ENCODE measurements at regions not wholly inside any gene's neighbourhood (a gene's known extent, or its start where the extent isn't known, plus 50 kb on each side); places are given as distances from the start of the nearest gene placed in this dataset.

DNA sequence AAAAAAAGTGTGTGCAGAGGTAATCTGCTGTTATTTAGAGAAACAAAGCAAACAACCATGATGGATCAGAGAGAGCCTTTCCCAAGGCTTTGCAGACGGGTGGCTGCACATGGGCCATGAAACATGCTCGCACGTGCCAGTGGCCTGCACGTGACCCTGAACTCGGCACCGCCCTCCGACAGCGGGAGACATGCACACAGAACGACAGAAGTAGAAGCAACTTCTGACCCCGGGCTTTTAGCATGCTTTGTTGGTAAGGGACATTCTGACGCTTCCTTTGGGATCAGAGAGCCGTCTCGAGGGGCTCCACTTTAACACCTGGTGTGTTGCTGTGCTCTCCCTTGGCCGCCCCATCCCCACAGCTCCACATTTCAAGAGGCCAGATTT is 112.5 kb downstream of the KCNF1 start:
- TF ChIP-seq, protein P1, sequence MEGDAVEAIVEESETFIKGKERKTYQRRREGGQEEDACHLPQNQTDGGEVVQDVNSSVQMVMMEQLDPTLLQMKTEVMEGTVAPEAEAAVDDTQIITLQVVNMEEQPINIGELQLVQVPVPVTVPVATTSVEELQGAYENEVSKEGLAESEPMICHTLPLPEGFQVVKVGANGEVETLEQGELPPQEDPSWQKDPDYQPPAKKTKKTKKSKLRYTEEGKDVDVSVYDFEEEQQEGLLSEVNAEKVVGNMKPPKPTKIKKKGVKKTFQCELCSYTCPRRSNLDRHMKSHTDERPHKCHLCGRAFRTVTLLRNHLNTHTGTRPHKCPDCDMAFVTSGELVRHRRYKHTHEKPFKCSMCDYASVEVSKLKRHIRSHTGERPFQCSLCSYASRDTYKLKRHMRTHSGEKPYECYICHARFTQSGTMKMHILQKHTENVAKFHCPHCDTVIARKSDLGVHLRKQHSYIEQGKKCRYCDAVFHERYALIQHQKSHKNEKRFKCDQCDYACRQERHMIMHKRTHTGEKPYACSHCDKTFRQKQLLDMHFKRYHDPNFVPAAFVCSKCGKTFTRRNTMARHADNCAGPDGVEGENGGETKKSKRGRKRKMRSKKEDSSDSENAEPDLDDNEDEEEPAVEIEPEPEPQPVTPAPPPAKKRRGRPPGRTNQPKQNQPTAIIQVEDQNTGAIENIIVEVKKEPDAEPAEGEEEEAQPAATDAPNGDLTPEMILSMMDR (conservative IDR thresholded peaks at IDR 0.05; ENCODE audit: low read depth): no peak
- CTCF ChIA-PET: no interaction called here
- no peak overlapping the region for H3K27ac ChIP-seq
- no peak for DNase-seq (ENCODE audit: low spot score)
- POLR2A ChIA-PET (ENCODE audit: low non-redundant PET): no interaction called here

DNA sequence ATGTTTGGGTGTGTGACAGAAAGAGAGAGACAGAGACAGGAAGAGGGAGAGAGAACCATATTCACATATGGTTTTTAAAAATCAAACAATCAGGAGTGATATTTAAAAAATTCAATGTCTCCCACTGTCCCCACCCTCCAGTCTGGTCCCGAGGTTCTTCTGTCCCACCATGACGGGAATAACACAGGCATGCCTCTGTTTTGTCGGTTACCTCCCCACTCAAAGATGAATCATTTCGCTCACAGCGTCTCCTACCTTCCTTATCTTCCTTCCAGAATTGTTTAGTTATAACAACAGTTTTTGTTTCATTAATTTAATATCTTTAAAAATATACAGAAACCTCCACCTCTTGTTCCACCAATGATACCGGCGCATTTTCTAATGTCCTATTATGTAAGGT is 113.0 kb downstream of the KCNF1 start:
- TF ChIP-seq, protein P1 (conservative IDR thresholded peaks at IDR 0.05; ENCODE audit: low read depth): no peak
- no peak for DNase-seq (ENCODE audit: low spot score)
- ChIA-PET CTCF (no interaction called here), POLR2A (ENCODE audit: low non-redundant PET) (no interaction called here)
- no peak overlapping the region for H3K27ac ChIP-seq

DNA sequence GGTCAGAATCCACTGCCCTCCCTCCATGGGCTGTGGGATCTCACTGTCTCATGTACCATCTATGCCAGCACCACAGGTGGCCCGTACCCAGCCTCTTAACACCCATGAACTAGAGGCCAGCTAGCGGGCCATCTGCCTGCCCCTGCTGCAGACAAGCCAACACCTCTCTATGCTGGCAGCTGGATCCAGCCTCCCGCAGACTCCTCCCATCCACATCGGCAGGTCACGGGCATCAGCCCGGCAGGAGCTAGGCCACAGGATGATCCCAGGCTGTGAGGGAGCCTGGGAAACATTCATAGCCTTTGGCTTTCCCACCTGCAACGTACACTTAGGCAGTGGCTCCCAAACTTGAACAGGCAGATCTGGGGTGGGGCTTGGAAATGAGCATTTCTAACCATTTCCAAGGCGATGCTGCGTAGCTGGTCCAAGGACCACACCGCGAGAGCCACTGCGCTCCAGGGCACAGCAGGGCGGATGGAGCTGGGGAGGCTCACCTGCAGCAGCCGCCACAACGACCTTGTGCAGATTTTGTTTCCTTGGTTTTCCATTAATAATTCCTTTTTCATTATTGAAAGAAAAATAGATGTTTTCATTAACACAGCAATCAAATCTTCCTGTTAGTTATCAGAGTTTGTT is 114.7 kb downstream of the KCNF1 start:
- ChIA-PET POLR2A (ENCODE audit: low non-redundant PET) (no interaction called here), CTCF (no interaction called here)
- H3K27ac ChIP-seq: no peak overlapping the region
- TF ChIP-seq, protein P1 (conservative IDR thresholded peaks at IDR 0.05; ENCODE audit: low read depth): no peak
- no peak for DNase-seq (ENCODE audit: low spot score)

DNA sequence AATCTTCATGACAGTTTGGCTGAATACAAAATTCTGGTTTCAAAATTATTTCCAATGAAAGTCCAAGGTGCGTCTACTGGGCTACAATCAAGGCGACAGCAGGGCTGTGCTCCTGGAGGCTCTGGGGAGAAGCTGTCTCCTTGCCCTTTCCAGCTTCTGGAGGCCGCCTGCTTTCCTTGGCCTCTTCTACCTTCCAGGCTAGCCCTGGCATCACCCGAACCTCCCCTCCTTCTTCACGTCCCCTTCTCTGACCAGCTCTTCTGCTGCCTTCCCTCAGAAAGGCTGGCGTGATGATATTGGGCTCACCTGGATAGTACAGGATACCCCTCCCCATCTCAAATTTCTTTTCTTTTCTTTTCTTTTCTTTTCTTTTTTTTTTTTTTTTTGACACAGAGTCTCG is 115.5 kb downstream of the KCNF1 start:
- CTCF ChIA-PET: no interaction called here
- POLR2A ChIA-PET (ENCODE audit: low non-redundant PET): no interaction called here
- TF ChIP-seq, protein P1 (conservative IDR thresholded peaks at IDR 0.05; ENCODE audit: low read depth): no peak
- no peak overlapping the region for H3K27ac ChIP-seq
- DNase-seq (ENCODE audit: low spot score): no peak

DNA sequence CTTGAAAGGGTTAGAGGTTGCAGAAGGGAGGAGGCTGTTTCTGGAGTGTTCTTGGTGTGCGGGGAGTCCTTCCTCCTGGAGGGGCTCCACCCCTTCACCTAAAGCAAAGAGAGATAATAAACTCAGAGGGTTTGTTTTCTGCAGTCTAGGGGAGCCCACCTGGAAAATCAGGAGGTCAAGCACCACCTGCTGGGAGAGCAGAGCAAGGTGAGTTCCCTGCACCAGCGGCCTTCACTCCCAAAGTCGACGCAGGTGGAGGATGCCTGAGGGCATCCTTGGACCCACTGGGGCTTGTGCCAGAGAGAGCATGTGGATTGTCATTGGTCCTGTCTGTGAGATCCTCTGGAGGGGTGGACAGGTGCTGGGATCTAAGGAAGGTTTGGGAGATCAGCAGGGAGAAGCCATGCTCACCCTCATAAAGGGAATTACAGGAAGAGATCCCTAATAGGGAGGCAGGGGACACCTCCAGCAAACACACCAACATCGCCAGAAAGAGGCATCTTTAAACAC is 116.7 kb downstream of the KCNF1 start:
- CTCF ChIA-PET: no interaction called here
- DNase-seq (ENCODE audit: low spot score): no peak
- no peak overlapping the region for H3K27ac ChIP-seq
- TF ChIP-seq, protein P1 (conservative IDR thresholded peaks at IDR 0.05; ENCODE audit: low read depth): no peak
- POLR2A ChIA-PET (ENCODE audit: low non-redundant PET): no interaction called here

DNA sequence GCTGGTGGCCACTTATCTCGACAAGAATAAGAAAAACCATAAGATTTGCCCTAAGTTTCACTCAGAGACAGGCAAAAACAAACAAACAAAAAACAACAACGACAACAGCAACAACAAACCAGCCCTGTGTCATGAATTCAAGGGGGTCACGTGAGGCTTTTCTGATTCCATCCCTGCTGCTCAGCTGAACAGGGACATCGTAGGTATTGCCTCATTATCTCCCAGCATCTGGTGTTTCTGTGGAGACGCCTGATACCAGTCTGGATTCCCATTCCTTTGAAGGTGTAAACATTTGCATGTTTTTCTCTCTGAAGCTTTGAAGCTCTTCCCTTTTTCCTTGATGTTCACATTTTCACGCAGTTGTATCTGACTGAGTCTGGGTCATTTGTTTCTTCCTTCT is 117.4 kb downstream of the KCNF1 start:
- TF ChIP-seq, protein P1 (conservative IDR thresholded peaks at IDR 0.05; ENCODE audit: low read depth): no peak
- no peak for DNase-seq (ENCODE audit: low spot score)
- CTCF ChIA-PET: no interaction called here
- POLR2A ChIA-PET (ENCODE audit: low non-redundant PET): no interaction called here
- no peak overlapping the region for H3K27ac ChIP-seq
